B cell (primary cell): ENCODE measurements at regions not wholly inside any gene's neighbourhood (a gene's known extent, or its start where the extent isn't known, plus 50 kb on each side); places are given as distances from the start of the nearest gene placed in this dataset.

ENCODE experiments used
- ATAC-seq: fragments of 200-7000 bp; cut with Tn5 transposase; one replicate; pipeline ENCODE4 v1.10.0; 2021; ENCODE audit warnings: low read depth, mild to moderate bottlenecking, moderate number of reproducible peaks, moderate library complexity
- CTCF ChIA-PET: fragments of 350-600 bp; sonication (Branson Sonifier 250); formaldehyde crosslinking; loops from one replicate; lab custom pipeline; 2021; ENCODE audit warnings: antibody characterized with exemption, inconsistent platforms; lab: Charles Lee
- POLR2A ChIA-PET: fragments of 350-600 bp; sonication (Branson Sonifier 250); formaldehyde crosslinking; loops from one replicate; lab custom pipeline; 2021; ENCODE audit warnings: antibody characterized with exemption; lab: Charles Lee
- DNase-seq: peaks from one replicate; pipeline ENCODE4 v3.0.0; 2013
- H2AFZ ChIP-seq: 2 replicates; pipeline ENCODE4 v1.6.1; 2012; ENCODE audit warnings: mild to moderate bottlenecking, low read depth, low read length; ENCODE audit not compliant: insufficient read depth, poor library complexity, severe bottlenecking
- H3K27ac ChIP-seq, 2 donors: 1 replicate in 1 of 2; 2 replicates in 1 of 2; pipeline ENCODE4 v1.5.1; 2012 to 2013; ENCODE audit warnings: low read length in 2 of 2, mild to moderate bottlenecking in 2 of 2, moderate library complexity in 1 of 2
- H3K27me3 ChIP-seq, 4 experiments: fragments of 200-600 bp in 1 of 4; sonication (generic) in 1 of 4; replicated peaks in 1 of 4; 1 replicate in 2 of 4; 2 replicates in 2 of 4; pipeline versions ENCODE4 v1.6.1 to v1.7.0; 2013 to 2016; ENCODE audit warnings: low read length in 3 of 4, mild to moderate bottlenecking in 2 of 4, mixed read lengths in 1 of 4, moderate library complexity in 1 of 4; ENCODE audit not compliant: insufficient read depth in 4 of 4, control insufficient read depth in 3 of 4; ENCODE audit errors: control extremely low read depth in 1 of 4
- H3K36me3 ChIP-seq, 2 experiments: replicated peaks in 1 of 2; 1 replicate in 1 of 2; 2 replicates in 1 of 2; pipeline versions ENCODE4 v1.6.1 to v1.7.1; 2013; ENCODE audit warnings: low read length in 1 of 2; ENCODE audit not compliant: insufficient read depth in 2 of 2, control insufficient read depth in 1 of 2; ENCODE audit errors: control extremely low read depth in 1 of 2, extremely low read depth in 1 of 2
- H3K4me1 ChIP-seq, 2 donors: fragments of 200-600 bp in 1 of 2; sonication (generic) in 1 of 2; 1 replicate in 1 of 2; 2 replicates in 1 of 2; pipeline versions ENCODE4 v1.5.1 to v1.6.1; 2013 to 2017; ENCODE audit warnings: low read length in 2 of 2; ENCODE audit not compliant: control insufficient read depth in 2 of 2, insufficient read depth in 2 of 2
- H3K4me2 ChIP-seq: replicated peaks from 2 replicates; pipeline ENCODE3; 2012; ENCODE audit warnings: mild to moderate bottlenecking, low read depth, low read length; ENCODE audit not compliant: poor library complexity, severe bottlenecking
- H3K4me3 ChIP-seq, 5 experiments: fragments of 200-600 bp in 1 of 5; sonication (generic) in 1 of 5; 1 replicate in 3 of 5; 2 replicates in 2 of 5; pipeline versions ENCODE4 v1.5.1 to v1.7.0; 2011 to 2016; ENCODE audit warnings: low read length in 4 of 5, mild to moderate bottlenecking in 4 of 5, low read depth in 2 of 5, control low read depth in 1 of 5, moderate library complexity in 1 of 5; ENCODE audit not compliant: insufficient read depth in 1 of 5; ENCODE audit errors: control extremely low read depth in 1 of 5, extremely low read depth in 1 of 5
- H3K79me2 ChIP-seq: fragments of 200-600 bp; sonication (generic); one replicate; pipeline ENCODE4 v1.6.0; 2016; ENCODE audit warnings: low read length; ENCODE audit not compliant: control insufficient read depth, insufficient read depth
- H3K9ac ChIP-seq: fragments of 200-600 bp; sonication (generic); 2 replicates; pipeline ENCODE4 v1.6.1; 2017; ENCODE audit warnings: mild to moderate bottlenecking, low read length, moderate library complexity
- H3K9me3 ChIP-seq, 3 donors: one replicate each; pipeline versions ENCODE4 v1.6.1 to v1.7.1; 2013; ENCODE audit warnings: low read length in 2 of 3; ENCODE audit not compliant: control insufficient read depth in 2 of 3, insufficient read depth in 1 of 3; ENCODE audit errors: control extremely low read depth in 1 of 3
- H4K20me1 ChIP-seq: 2 replicates; pipeline ENCODE4 v1.6.0; 2012; ENCODE audit warnings: mild to moderate bottlenecking, low read length; ENCODE audit not compliant: insufficient read depth, control insufficient read depth, poor library complexity, severe bottlenecking
- H3K27ac Mint-ChIP-seq: one replicate; pipeline ENCODE4 v1.8.0; 2021; ENCODE audit warnings: mixed read lengths
- H3K27me3 Mint-ChIP-seq: one replicate; pipeline ENCODE4 v1.8.0; 2021; ENCODE audit warnings: mixed read lengths
- H3K4me1 Mint-ChIP-seq: one replicate; pipeline ENCODE4 v1.8.0; 2021; ENCODE audit warnings: mixed read lengths
- H3K4me3 Mint-ChIP-seq: one replicate; pipeline ENCODE4 v1.8.0; 2021; ENCODE audit warnings: mixed read lengths
- H3K9me3 Mint-ChIP-seq: one replicate; pipeline ENCODE4 v1.8.0; 2022; ENCODE audit warnings: mixed read lengths; ENCODE audit not compliant: insufficient read depth
- EZH2 ChIP-seq: IDR thresholded peaks from 2 replicates; pipeline ENCODE4 v1.6.1; 2012; ENCODE audit warnings: borderline replicate concordance, low read depth, mild to moderate bottlenecking, moderate library complexity, low read length; ENCODE audit not compliant: insufficient read depth, poor library complexity, severe bottlenecking
- WGBS: methylation state at CpG from one replicate; pipeline ENCODE4 v1.1.5; 2013; ENCODE audit warnings: missing lambda C conversion rate; ENCODE audit not compliant: insufficient coverage; 5-methylcytosine and 5-hydroxymethylcytosine counted together
- intact Hi-C: fragments of 100-400 bp; cut with micrococcal nuclease; formaldehyde crosslinking; loops from one replicate; pipeline ENCODE4 v1.10.0; 2022
- TF ChIP-seq, protein P1 (sequence below): fragments of 200-600 bp; IDR thresholded peaks from one replicate; pipeline ENCODE4 v1.8.0; 2022; ENCODE audit warnings: antibody characterized with exemption, mild to moderate bottlenecking

DNA sequence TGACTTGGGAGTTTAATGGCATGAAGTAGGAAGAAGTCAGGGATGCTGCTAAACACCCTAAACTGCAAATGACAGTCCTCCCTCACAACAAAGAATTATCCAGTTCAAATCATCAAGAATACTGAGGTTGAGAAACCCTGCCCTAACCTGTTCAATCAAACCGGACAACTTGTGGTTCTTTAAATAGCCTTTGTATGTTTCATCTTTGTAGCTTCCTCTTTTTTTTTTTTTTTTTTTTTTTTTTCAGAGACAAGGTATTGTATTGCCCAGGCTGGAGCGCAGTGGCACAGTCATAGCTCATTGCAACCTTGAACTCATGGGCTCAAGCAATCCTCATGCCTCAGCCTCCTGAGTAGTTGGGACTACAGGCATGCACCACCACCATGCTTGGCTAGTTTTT, 52.5 kb upstream of the TTC29 start:
- H3K4me2 ChIP-seq = no peak overlapping the region
- 86% methylated on average over 1 of the region's 2 CpGs for WGBS
- DNase-seq (peak; percentile 6), ATAC-seq (no peak)
- H3K27ac Mint-ChIP-seq = no peak overlapping the region
- H2AFZ ChIP-seq = no peak overlapping the region
- peaks cover 2% of the 10 kb centered on the region for H3K4me1 Mint-ChIP-seq
- intact Hi-C loops = no loop called here
- H4K20me1 ChIP-seq = no peaks in the 10 kb centered on the region
- no peaks in the 10 kb centered on the region for H3K4me1 ChIP-seq
- CTCF ChIA-PET = no interaction called here
- no peaks in the 10 kb centered on the region for H3K79me2 ChIP-seq
- no peak overlapping the region for H3K9ac ChIP-seq
- no peak overlapping the region for H3K27ac ChIP-seq
- no peaks in the 10 kb centered on the region for H3K9me3 ChIP-seq
- H3K4me3 ChIP-seq = no peak overlapping the region
- no peak overlapping the region for H3K4me3 Mint-ChIP-seq
- no peaks in the 10 kb centered on the region for H3K36me3 ChIP-seq
- H3K27me3 ChIP-seq = no peaks in the 10 kb centered on the region
- POLR2A ChIA-PET = interaction anchor here (0.6 kb wide), 1 partner anchor 467 kb away, joined by 3 read pairs; no protein-coding TSS in a partner anchor
- H3K27me3 Mint-ChIP-seq = peaks cover 6% of the 10 kb centered on the region
- no peaks in the 10 kb centered on the region for H3K9me3 Mint-ChIP-seq
- TF ChIP-seq, protein P1, sequence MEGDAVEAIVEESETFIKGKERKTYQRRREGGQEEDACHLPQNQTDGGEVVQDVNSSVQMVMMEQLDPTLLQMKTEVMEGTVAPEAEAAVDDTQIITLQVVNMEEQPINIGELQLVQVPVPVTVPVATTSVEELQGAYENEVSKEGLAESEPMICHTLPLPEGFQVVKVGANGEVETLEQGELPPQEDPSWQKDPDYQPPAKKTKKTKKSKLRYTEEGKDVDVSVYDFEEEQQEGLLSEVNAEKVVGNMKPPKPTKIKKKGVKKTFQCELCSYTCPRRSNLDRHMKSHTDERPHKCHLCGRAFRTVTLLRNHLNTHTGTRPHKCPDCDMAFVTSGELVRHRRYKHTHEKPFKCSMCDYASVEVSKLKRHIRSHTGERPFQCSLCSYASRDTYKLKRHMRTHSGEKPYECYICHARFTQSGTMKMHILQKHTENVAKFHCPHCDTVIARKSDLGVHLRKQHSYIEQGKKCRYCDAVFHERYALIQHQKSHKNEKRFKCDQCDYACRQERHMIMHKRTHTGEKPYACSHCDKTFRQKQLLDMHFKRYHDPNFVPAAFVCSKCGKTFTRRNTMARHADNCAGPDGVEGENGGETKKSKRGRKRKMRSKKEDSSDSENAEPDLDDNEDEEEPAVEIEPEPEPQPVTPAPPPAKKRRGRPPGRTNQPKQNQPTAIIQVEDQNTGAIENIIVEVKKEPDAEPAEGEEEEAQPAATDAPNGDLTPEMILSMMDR = no peak
- no peak for TF ChIP-seq EZH2

DNA sequence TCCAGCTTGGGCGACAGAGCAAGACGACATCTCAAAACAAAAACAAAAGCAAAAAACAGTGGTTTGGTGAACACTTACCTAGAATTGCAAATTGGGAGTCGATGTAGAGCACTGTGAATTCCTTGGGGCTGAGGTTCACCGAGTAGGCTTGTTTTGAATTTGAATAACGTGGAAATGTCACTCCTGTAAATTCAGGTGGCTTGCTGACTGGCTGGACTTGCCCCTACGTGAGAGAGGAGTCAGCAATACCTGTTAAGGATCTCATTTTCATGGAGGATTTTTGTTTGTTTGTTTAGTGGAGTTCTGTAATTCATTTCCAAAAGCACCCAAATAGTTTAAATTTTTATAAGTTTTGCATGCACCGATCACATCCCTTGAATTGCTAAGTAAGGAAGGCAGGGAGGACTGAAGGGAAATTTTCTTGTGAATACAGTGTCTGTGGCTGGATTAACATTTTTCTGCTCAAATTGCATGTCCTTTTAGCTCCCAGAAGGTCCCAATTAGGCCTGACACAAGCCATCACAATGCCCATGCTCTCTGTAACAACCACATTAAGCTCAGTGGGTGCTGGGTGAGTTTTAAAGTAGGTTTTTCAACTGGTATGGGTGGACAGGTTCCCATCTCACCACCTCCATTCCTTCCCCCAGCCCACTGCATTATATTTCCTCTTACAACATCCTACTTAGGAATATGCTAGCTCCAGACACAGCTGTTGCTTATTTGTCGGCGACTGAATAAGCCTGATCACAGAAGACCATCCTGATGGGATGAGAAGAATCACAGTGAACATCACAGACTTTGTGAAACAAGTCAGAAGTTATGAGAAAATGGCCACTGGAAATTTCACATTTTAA, 58.5 kb upstream of the TTC29 start:
- no peak overlapping the region for H2AFZ ChIP-seq
- H3K4me3 ChIP-seq = no peak overlapping the region
- CTCF ChIA-PET = interaction anchor here (0.9 to 1.2 kb wide), 2 partner anchors 16 to 93 kb away, joined by 3 to 4 read pairs; no protein-coding TSS in a partner anchor
- no peaks in the 10 kb centered on the region for H3K4me1 ChIP-seq
- POLR2A ChIA-PET = no interaction called here
- no peaks in the 10 kb centered on the region for H3K9me3 Mint-ChIP-seq
- no peaks in the 10 kb centered on the region for H3K4me1 Mint-ChIP-seq
- H3K79me2 ChIP-seq = no peaks in the 10 kb centered on the region
- WGBS = 62% methylated on average over 3 of the region's 9 CpGs
- H3K4me3 Mint-ChIP-seq = no peak overlapping the region
- TF ChIP-seq, protein P1 = no peak
- no peak for TF ChIP-seq EZH2
- H3K4me2 ChIP-seq = no peak overlapping the region
- no peaks in the 10 kb centered on the region for H3K9me3 ChIP-seq
- H3K27me3 Mint-ChIP-seq = no peaks in the 10 kb centered on the region
- no peaks in the 10 kb centered on the region for H3K27me3 ChIP-seq
- H3K27ac Mint-ChIP-seq = no peak overlapping the region
- DNase-seq = no peak
- no peaks in the 10 kb centered on the region for H4K20me1 ChIP-seq
- H3K27ac ChIP-seq = no peak overlapping the region
- intact Hi-C loops = no loop called here
- H3K9ac ChIP-seq = no peak overlapping the region
- no peak for ATAC-seq
- no peaks in the 10 kb centered on the region for H3K36me3 ChIP-seq
